ENCODE measurements at regions not wholly inside any gene's neighbourhood (a gene's known extent, or its start where the extent isn't known, plus 50 kb on each side); places are given as distances from the start of the nearest gene placed in this dataset.

DNA sequence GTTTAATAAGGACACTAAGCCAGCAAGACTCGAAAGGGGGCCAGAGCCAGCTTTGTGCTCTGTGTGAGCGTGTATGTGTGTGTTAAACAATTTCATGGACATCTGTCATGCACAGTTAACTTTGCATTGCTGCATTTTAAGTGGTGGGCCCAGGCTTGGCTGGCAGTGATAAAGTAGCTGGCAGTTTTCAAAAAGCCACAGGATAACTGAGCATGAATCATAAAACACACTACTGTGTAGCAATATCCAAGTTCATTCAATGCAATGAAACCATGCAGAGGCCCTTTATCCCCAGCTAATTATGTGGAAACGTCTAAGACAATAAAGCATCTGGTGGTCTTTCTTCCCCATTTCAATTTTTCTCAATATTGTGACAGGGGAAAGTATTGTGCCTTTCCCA lies 132.9 kb downstream of the NKX6-1 start:
- no peak for TF ChIP-seq FOXM1 (IDR thresholded peaks at IDR 0.05; ENCODE audit: borderline replicate concordance)
- TF ChIP-seq ELF4 (IDR thresholded peaks at IDR 0.05) = no peak
- TF ChIP-seq HDGF (IDR thresholded peaks at IDR 0.05; ENCODE audit: borderline replicate concordance) = no peak
